ENCODE measurements at regions not wholly inside any gene's neighbourhood (a gene's known extent, or its start where the extent isn't known, plus 50 kb on each side); places are given as distances from the start of the nearest gene placed in this dataset.
"Not testable (repeated sequence)": the region's sequence is repeated elsewhere in the genome, so short reads cannot be mapped to it uniquely, and the experiment has no call there.

- H3K9me3 ChIP-seq (ENCODE audit: control insufficient read depth, low read depth, low read length); H3K27me3 ChIP-seq (ENCODE audit: control insufficient read depth, insufficient read depth, low read length); H3K36me3 ChIP-seq (ENCODE audit: control insufficient read depth, low read depth, low read length); H3K27ac ChIP-seq (ENCODE audit: low read length); H3K4me3 ChIP-seq (ENCODE audit: low read length); H3K9ac ChIP-seq (ENCODE audit: low read length); H3K4me1 ChIP-seq (ENCODE audit: control insufficient read depth, low read depth, low read length): not testable (repeated sequence)
Observed at GRCh38 chr4:118566003-118566513, 119.1 kb upstream of the METTL14 start.

GRCh38 chr4:118572991-118573390 is 112.2 kb upstream of the METTL14 start:
- H3K27me3 ChIP-seq (ENCODE audit: control insufficient read depth, insufficient read depth, low read length); H3K36me3 ChIP-seq (ENCODE audit: control insufficient read depth, low read depth, low read length); H3K4me1 ChIP-seq (ENCODE audit: control insufficient read depth, low read depth, low read length); H3K9me3 ChIP-seq (ENCODE audit: control insufficient read depth, low read depth, low read length); H3K4me3 ChIP-seq (ENCODE audit: low read length); H3K9ac ChIP-seq (ENCODE audit: low read length); H3K27ac ChIP-seq (ENCODE audit: low read length): not testable (repeated sequence)

GRCh38 chr4:118574251-118574913 is 110.8 kb upstream of the METTL14 start:
- not testable (repeated sequence) for H3K27ac ChIP-seq (ENCODE audit: low read length); H3K27me3 ChIP-seq (ENCODE audit: control insufficient read depth, insufficient read depth, low read length); H3K9me3 ChIP-seq (ENCODE audit: control insufficient read depth, low read depth, low read length); H3K4me3 ChIP-seq (ENCODE audit: low read length); H3K36me3 ChIP-seq (ENCODE audit: control insufficient read depth, low read depth, low read length); H3K9ac ChIP-seq (ENCODE audit: low read length); H3K4me1 ChIP-seq (ENCODE audit: control insufficient read depth, low read depth, low read length)

- not testable (repeated sequence) for H3K4me3 ChIP-seq (ENCODE audit: low read length); H3K36me3 ChIP-seq (ENCODE audit: control insufficient read depth, low read depth, low read length); H3K27me3 ChIP-seq (ENCODE audit: control insufficient read depth, insufficient read depth, low read length); H3K4me1 ChIP-seq (ENCODE audit: control insufficient read depth, low read depth, low read length); H3K27ac ChIP-seq (ENCODE audit: low read length); H3K9me3 ChIP-seq (ENCODE audit: control insufficient read depth, low read depth, low read length); H3K9ac ChIP-seq (ENCODE audit: low read length)
Observed at GRCh38 chr4:118575057-118575456, 110.1 kb upstream of the METTL14 start.

- not testable (repeated sequence) for H3K36me3 ChIP-seq (ENCODE audit: control insufficient read depth, low read depth, low read length); H3K4me1 ChIP-seq (ENCODE audit: control insufficient read depth, low read depth, low read length); H3K4me3 ChIP-seq (ENCODE audit: low read length); H3K27me3 ChIP-seq (ENCODE audit: control insufficient read depth, insufficient read depth, low read length); H3K9ac ChIP-seq (ENCODE audit: low read length); H3K27ac ChIP-seq (ENCODE audit: low read length); H3K9me3 ChIP-seq (ENCODE audit: control insufficient read depth, low read depth, low read length)
Observed at GRCh38 chr4:118575726-118576125, 109.5 kb upstream of the METTL14 start.

- H3K4me1 ChIP-seq (ENCODE audit: control insufficient read depth, low read depth, low read length); H3K9ac ChIP-seq (ENCODE audit: low read length); H3K27ac ChIP-seq (ENCODE audit: low read length); H3K36me3 ChIP-seq (ENCODE audit: control insufficient read depth, low read depth, low read length); H3K4me3 ChIP-seq (ENCODE audit: low read length); H3K27me3 ChIP-seq (ENCODE audit: control insufficient read depth, insufficient read depth, low read length); H3K9me3 ChIP-seq (ENCODE audit: control insufficient read depth, low read depth, low read length): not testable (repeated sequence)
Observed at GRCh38 chr4:118576709-118577219, 108.4 kb upstream of the METTL14 start.

- peaks cover 8% of the 10 kb centered on the region for H3K4me1 ChIP-seq (ENCODE audit: control insufficient read depth, low read depth, low read length)
- no peaks in the 10 kb centered on the region for H3K36me3 ChIP-seq (ENCODE audit: control insufficient read depth, low read depth, low read length)
- H3K27me3 ChIP-seq (ENCODE audit: control insufficient read depth, insufficient read depth, low read length) = no peaks in the 10 kb centered on the region
- no peak overlapping the region for H3K27ac ChIP-seq (ENCODE audit: low read length)
- H3K4me3 ChIP-seq (ENCODE audit: low read length) = no peak overlapping the region
- no peak overlapping the region for H3K9ac ChIP-seq (ENCODE audit: low read length)
- H3K9me3 ChIP-seq (ENCODE audit: control insufficient read depth, low read depth, low read length) = no peaks in the 10 kb centered on the region
Observed at GRCh38 chr4:118585015-118585414, 100.2 kb upstream of the METTL14 start.

- peaks cover 8% of the 10 kb centered on the region for H3K4me1 ChIP-seq (ENCODE audit: control insufficient read depth, low read depth, low read length)
- no peak overlapping the region for H3K4me3 ChIP-seq (ENCODE audit: low read length)
- no peak overlapping the region for H3K27ac ChIP-seq (ENCODE audit: low read length)
- no peaks in the 10 kb centered on the region for H3K9me3 ChIP-seq (ENCODE audit: control insufficient read depth, low read depth, low read length)
- H3K27me3 ChIP-seq (ENCODE audit: control insufficient read depth, insufficient read depth, low read length) = no peaks in the 10 kb centered on the region
- H3K36me3 ChIP-seq (ENCODE audit: control insufficient read depth, low read depth, low read length) = no peaks in the 10 kb centered on the region
- no peak overlapping the region for H3K9ac ChIP-seq (ENCODE audit: low read length)
Observed at GRCh38 chr4:118586357-118586790, 98.8 kb upstream of the METTL14 start.

- H3K27ac ChIP-seq (ENCODE audit: low read length) = no peak overlapping the region
- H3K9ac ChIP-seq (ENCODE audit: low read length) = no peak overlapping the region
- no peak overlapping the region for H3K4me3 ChIP-seq (ENCODE audit: low read length)
- H3K9me3 ChIP-seq (ENCODE audit: control insufficient read depth, low read depth, low read length) = no peaks in the 10 kb centered on the region
- peaks cover 8% of the 10 kb centered on the region for H3K4me1 ChIP-seq (ENCODE audit: control insufficient read depth, low read depth, low read length)
- no peaks in the 10 kb centered on the region for H3K36me3 ChIP-seq (ENCODE audit: control insufficient read depth, low read depth, low read length)
- H3K27me3 ChIP-seq (ENCODE audit: control insufficient read depth, insufficient read depth, low read length) = no peaks in the 10 kb centered on the region
Observed at GRCh38 chr4:118587116-118587831, 97.9 kb upstream of the METTL14 start.

- Histone ChIP-seq H3K4me1 (ENCODE audit: control insufficient read depth, low read depth, low read length) (peaks cover 8% of the 10 kb centered on the region), H3K27ac (ENCODE audit: low read length) (no peak overlapping the region), H3K36me3 (ENCODE audit: control insufficient read depth, low read depth, low read length) (no peaks in the 10 kb centered on the region), H3K4me3 (ENCODE audit: low read length) (no peak overlapping the region), H3K27me3 (ENCODE audit: control insufficient read depth, insufficient read depth, low read length) (no peaks in the 10 kb centered on the region), H3K9me3 (ENCODE audit: control insufficient read depth, low read depth, low read length) (no peaks in the 10 kb centered on the region), H3K9ac (ENCODE audit: low read length) (no peak overlapping the region)
Observed at GRCh38 chr4:118587946-118588345, 97.2 kb upstream of the METTL14 start.

- H3K27ac ChIP-seq (ENCODE audit: low read length) = no peak overlapping the region
- H3K36me3 ChIP-seq (ENCODE audit: control insufficient read depth, low read depth, low read length) = no peaks in the 10 kb centered on the region
- no peaks in the 10 kb centered on the region for H3K9me3 ChIP-seq (ENCODE audit: control insufficient read depth, low read depth, low read length)
- H3K4me3 ChIP-seq (ENCODE audit: low read length) = no peak overlapping the region
- H3K27me3 ChIP-seq (ENCODE audit: control insufficient read depth, insufficient read depth, low read length) = no peaks in the 10 kb centered on the region
- H3K4me1 ChIP-seq (ENCODE audit: control insufficient read depth, low read depth, low read length) = peaks cover 8% of the 10 kb centered on the region
- H3K9ac ChIP-seq (ENCODE audit: low read length) = no peak overlapping the region
Observed at GRCh38 chr4:118589471-118590055, 95.6 kb upstream of the METTL14 start.

All from iPS-18a (cell line).